Testis (tissue), 2 donors: ENCODE measurements at regions not wholly inside any gene's neighbourhood (a gene's known extent, or its start where the extent isn't known, plus 50 kb on each side); places are given as distances from the start of the nearest gene placed in this dataset.

Source experiments
- DNase-seq: peaks from one replicate; pipeline ENCODE4 v3.0.0-alpha.2; 2019
- H3K27ac ChIP-seq, 2 donors: fragments of 200-600 bp; sonication (generic); one replicate each; pipeline ENCODE4 v1.5.1; 2019
- H3K27me3 ChIP-seq: fragments of 200-600 bp; sonication (generic); one replicate; pipeline ENCODE4 v1.5.1; 2019
- H3K36me3 ChIP-seq: fragments of 200-600 bp; sonication (generic); one replicate; pipeline ENCODE4 v1.5.1; 2017; ENCODE audit warnings: low read depth; ENCODE audit errors: missing control alignments
- H3K4me1 ChIP-seq: fragments of 200-600 bp; sonication (generic); one replicate; pipeline ENCODE4 v1.5.1; 2019
- H3K4me3 ChIP-seq, 2 donors: fragments of 200-600 bp; sonication (generic); one replicate each; pipeline ENCODE4 v1.5.1; 2017 to 2019
- H3K9me3 ChIP-seq: fragments of 200-600 bp; sonication (generic); one replicate; pipeline ENCODE4 v1.5.1; 2017
- POLR2A ChIP-seq: fragments of 450-650 bp; IDR thresholded peaks from one replicate; pipeline ENCODE4 v1.6.1; 2017; ENCODE audit warnings: antibody characterized with exemption, mild to moderate bottlenecking, moderate library complexity
- WGBS, 2 donors: methylation state at CpG; one replicate each; pipeline ENCODE4 v1.1.5; 2018; 5-methylcytosine and 5-hydroxymethylcytosine counted together
- intact Hi-C: fragments of 100-400 bp; cut with DNase I; formaldehyde crosslinking; loops from one replicate; pipeline ENCODE4 v1.15.1; 2023; ENCODE audit warnings: low total_unique reads
- TF ChIP-seq, protein P1 (sequence below), 3 experiments: fragments of 450-650 bp in 2 of 3; fragments of 200-600 bp in 1 of 3; sonication (generic) in 1 of 3; IDR thresholded peaks; one replicate each; pipeline ENCODE4 v1.5.1; 2016 to 2019; ENCODE audit warnings: antibody characterized with exemption in 3 of 3, mild to moderate bottlenecking in 2 of 3, moderate library complexity in 1 of 3

DNA sequence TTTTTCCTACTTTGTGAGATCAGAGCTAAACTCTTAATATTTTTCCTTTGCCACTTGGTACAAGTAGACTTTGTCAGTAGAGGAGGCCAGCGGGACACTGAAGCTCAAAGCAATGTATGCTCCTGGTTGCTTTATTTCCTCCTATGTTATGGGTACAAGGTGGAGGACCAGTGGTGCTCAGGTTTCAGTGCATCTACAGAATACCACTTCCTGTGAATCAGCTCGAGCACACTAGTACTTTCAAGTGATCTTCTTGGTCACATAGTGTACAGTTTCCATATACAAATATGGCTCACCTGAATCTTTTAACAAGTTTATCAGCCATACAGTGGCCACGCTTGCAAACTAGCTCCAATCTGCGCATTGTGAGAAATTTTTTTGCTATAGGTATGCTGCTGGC, 1674.8 kb upstream of the TMEFF2 start:
- no peaks in the 10 kb centered on the region for H3K27me3 ChIP-seq
- H3K27ac ChIP-seq: no peak overlapping the region
- DNase-seq: no peak
- no peak overlapping the region for H3K4me3 ChIP-seq
- no peaks in the 10 kb centered on the region for H3K36me3 ChIP-seq
- no peaks in the 10 kb centered on the region for H3K9me3 ChIP-seq
- intact Hi-C loops: no loop called here
- H3K4me1 ChIP-seq: no peaks in the 10 kb centered on the region
- TF ChIP-seq, protein P1, sequence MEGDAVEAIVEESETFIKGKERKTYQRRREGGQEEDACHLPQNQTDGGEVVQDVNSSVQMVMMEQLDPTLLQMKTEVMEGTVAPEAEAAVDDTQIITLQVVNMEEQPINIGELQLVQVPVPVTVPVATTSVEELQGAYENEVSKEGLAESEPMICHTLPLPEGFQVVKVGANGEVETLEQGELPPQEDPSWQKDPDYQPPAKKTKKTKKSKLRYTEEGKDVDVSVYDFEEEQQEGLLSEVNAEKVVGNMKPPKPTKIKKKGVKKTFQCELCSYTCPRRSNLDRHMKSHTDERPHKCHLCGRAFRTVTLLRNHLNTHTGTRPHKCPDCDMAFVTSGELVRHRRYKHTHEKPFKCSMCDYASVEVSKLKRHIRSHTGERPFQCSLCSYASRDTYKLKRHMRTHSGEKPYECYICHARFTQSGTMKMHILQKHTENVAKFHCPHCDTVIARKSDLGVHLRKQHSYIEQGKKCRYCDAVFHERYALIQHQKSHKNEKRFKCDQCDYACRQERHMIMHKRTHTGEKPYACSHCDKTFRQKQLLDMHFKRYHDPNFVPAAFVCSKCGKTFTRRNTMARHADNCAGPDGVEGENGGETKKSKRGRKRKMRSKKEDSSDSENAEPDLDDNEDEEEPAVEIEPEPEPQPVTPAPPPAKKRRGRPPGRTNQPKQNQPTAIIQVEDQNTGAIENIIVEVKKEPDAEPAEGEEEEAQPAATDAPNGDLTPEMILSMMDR (IDR thresholded peaks at IDR 0.05): no peak
- no peak for TF ChIP-seq POLR2A
- WGBS, 2 donors: 41 to 44% methylated on average over 4 of the region's 4 CpGs

- no peaks in the 10 kb centered on the region for H3K27me3 ChIP-seq
- 79 to 80% methylated on average over 3 to 9 of the region's 9 CpGs for WGBS, 2 donors
- intact Hi-C loops: no loop called here
Observed at GRCh38 chr2:193868833-193869232, 1674.1 kb upstream of the TMEFF2 start.

DNA sequence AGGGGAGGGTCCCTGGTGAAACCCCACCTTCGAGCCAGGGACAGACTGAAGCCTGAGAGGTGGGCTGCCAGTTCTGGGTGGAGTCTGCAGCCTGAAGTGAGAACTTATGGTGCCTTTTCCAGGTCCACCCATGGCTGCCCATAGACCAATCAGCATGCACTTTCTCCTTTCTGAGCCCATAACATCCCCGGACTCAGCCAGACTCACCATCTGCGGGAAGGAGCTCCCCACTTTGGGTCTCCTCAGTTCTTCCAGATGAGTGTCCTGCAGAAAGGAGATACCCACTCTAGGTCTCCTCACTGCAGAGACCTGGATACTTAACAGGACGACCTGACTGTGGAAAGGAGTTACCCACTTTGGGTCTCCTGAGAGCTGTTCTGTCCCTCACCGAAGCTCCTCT, 1673.4 kb upstream of the TMEFF2 start:
- TF ChIP-seq POLR2A: no peak
- TF ChIP-seq, protein P1 (IDR thresholded peaks at IDR 0.05): no peak
- no peaks in the 10 kb centered on the region for H3K4me1 ChIP-seq
- 59 to 72% methylated on average over 3 to 5 of the region's 5 CpGs for WGBS, 2 donors
- H3K4me3 ChIP-seq: no peak overlapping the region
- no peaks in the 10 kb centered on the region for H3K27me3 ChIP-seq
- intact Hi-C loops: no loop called here
- no peaks in the 10 kb centered on the region for H3K9me3 ChIP-seq
- no peak overlapping the region for H3K27ac ChIP-seq
- H3K36me3 ChIP-seq: no peaks in the 10 kb centered on the region
- DNase-seq: no peak

More at GRCh38 chr2:193868833-193869232, 1674.1 kb upstream of the TMEFF2 start:
- Histone ChIP-seq H3K9me3 (no peaks in the 10 kb centered on the region), H3K27ac (no peak overlapping the region), H3K4me1 (no peaks in the 10 kb centered on the region), H3K36me3 (no peaks in the 10 kb centered on the region), H3K4me3 (no peak overlapping the region)
- DNase-seq: no peak
- no peak for TF ChIP-seq POLR2A
- TF ChIP-seq, protein P1 (IDR thresholded peaks at IDR 0.05): no peak

DNA sequence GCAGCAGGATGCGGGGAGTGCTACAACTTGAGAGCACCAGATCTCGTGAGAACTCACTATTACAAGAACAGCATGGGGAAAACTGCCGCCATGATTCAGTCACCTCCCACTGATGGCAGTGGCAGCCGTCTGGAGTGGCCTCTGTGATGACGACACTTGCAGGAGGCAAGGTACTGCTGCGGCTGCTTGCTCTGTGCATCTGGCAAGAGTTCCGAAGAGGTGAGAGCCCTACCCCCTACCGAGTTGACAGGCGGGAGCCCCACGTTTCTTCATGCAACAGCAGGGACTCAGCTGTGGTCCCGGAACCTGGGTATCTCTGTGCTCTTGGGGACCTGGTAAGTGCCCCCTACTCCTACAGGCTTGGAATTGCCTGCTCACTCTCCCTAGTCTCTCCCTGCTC, 1672.7 kb upstream of the TMEFF2 start:
- no peak for DNase-seq
- Histone ChIP-seq H3K36me3 (no peaks in the 10 kb centered on the region), H3K27ac (no peak overlapping the region), H3K9me3 (no peaks in the 10 kb centered on the region), H3K27me3 (no peaks in the 10 kb centered on the region), H3K4me3 (peak overlapping the region in 1 of 2 donors; percentile 13), H3K4me1 (no peaks in the 10 kb centered on the region)
- TF ChIP-seq, protein P1 (IDR thresholded peaks at IDR 0.05): no peak
- TF ChIP-seq POLR2A: no peak
- WGBS, 2 donors: 69 to 84% methylated on average over 5 to 11 of the region's 11 CpGs
- intact Hi-C loops: no loop called here

GRCh38 chr2:193861557-193861956, 1666.8 kb upstream of the TMEFF2 start:
- TF ChIP-seq, protein P1 (IDR thresholded peaks at IDR 0.05): no peak
- no peak for TF ChIP-seq POLR2A
- Histone ChIP-seq H3K9me3 (no peaks in the 10 kb centered on the region), H3K27me3 (no peaks in the 10 kb centered on the region), H3K4me3 (no peak overlapping the region), H3K4me1 (no peaks in the 10 kb centered on the region), H3K36me3 (no peaks in the 10 kb centered on the region), H3K27ac (no peak overlapping the region)
- intact Hi-C loops: no loop called here
- no peak for DNase-seq
